Astrocyte (in vitro differentiated cells and primary cell): ENCODE measurements at regions not wholly inside any gene's neighbourhood (a gene's known extent, or its start where the extent isn't known, plus 50 kb on each side); places are given as distances from the start of the nearest gene placed in this dataset.

Experiments used
- EZH2 ChIP-seq: IDR thresholded peaks from 2 replicates; pipeline ENCODE4 v1.6.1; 2012; ENCODE audit warnings: mild to moderate bottlenecking, low read length, inconsistent platforms; ENCODE audit not compliant: insufficient read depth
- TF ChIP-seq, protein P1 (sequence below): IDR thresholded peaks from 2 replicates; pipeline ENCODE4 v1.5.1; 2011; ENCODE audit warnings: low read depth, mild to moderate bottlenecking, inconsistent platforms, low read length, moderate library complexity; ENCODE audit not compliant: insufficient read depth

DNA sequence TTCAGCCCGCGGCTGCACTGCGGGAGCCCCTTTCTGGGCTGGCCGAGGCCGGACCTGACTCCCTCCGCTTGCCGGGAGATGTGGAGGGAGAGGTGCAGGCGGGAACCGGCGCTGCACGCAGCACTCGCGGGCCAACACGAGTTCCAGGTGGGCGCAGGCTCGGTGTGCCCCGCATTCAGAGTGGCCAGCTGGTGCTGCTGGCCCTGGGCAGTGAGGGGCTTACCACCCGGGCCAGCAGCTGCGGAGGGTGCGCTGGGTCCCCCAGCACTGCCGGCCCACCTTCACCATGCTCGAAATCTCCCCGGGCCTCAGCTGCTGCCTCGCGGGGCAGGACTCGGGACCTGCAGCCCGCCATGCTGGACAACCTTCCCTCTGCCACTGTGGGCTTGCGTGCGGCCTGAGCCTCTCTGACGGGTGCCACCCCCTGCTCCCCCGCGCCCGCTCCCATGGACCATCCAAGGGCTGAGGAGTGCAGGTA lies 733.5 kb upstream of the CCDC54 start:
- TF ChIP-seq, protein P1, sequence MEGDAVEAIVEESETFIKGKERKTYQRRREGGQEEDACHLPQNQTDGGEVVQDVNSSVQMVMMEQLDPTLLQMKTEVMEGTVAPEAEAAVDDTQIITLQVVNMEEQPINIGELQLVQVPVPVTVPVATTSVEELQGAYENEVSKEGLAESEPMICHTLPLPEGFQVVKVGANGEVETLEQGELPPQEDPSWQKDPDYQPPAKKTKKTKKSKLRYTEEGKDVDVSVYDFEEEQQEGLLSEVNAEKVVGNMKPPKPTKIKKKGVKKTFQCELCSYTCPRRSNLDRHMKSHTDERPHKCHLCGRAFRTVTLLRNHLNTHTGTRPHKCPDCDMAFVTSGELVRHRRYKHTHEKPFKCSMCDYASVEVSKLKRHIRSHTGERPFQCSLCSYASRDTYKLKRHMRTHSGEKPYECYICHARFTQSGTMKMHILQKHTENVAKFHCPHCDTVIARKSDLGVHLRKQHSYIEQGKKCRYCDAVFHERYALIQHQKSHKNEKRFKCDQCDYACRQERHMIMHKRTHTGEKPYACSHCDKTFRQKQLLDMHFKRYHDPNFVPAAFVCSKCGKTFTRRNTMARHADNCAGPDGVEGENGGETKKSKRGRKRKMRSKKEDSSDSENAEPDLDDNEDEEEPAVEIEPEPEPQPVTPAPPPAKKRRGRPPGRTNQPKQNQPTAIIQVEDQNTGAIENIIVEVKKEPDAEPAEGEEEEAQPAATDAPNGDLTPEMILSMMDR: no peak
- TF ChIP-seq EZH2: no peak
